Coronary artery (tissue), 2 donors: ENCODE measurements at regions not wholly inside any gene's neighbourhood (a gene's known extent, or its start where the extent isn't known, plus 50 kb on each side); places are given as distances from the start of the nearest gene placed in this dataset.

Source experiments
- DNase-seq: peaks from one replicate; pipeline ENCODE4 v3.0.0-alpha.2; 2017; ENCODE audit warnings: low spot score
- H3K27ac ChIP-seq, 2 donors: fragments of 200-600 bp; sonication (generic); one replicate each; pipeline ENCODE4 v1.5.1; 2016 to 2019
- H3K4me3 ChIP-seq: fragments of 200-600 bp; sonication (generic); 2 replicates; pipeline ENCODE4 v1.5.1; 2016; ENCODE audit warnings: mild to moderate bottlenecking, moderate library complexity
- TF ChIP-seq, protein P1 (sequence below): fragments of 200-600 bp; sonication (generic); IDR thresholded peaks from one replicate; pipeline ENCODE4 v1.5.1; 2019; ENCODE audit warnings: antibody characterized with exemption

DNA sequence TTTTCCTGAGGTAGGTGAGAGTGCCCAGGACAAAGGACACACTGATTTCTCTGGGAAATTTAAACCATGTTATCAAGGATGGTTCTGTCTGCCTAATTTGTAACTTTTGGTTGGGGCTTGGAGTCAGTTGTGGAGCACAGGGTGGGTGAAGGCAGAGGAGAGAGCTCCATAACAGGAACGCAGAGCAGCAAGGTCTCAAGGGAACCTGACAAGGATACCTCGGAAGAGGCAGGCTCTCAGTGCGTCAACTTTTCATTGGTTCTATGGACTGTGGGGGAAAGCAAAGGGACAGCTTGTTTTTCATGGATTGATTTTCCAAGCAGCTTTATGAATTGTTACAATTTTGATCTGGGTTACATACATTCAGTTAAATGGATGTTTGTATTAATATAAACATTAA lies 110.4 kb downstream of the SLIT2 start:
- no peak for DNase-seq
- H3K4me3 ChIP-seq: no peak overlapping the region
- no peak overlapping the region for H3K27ac ChIP-seq
- TF ChIP-seq, protein P1, sequence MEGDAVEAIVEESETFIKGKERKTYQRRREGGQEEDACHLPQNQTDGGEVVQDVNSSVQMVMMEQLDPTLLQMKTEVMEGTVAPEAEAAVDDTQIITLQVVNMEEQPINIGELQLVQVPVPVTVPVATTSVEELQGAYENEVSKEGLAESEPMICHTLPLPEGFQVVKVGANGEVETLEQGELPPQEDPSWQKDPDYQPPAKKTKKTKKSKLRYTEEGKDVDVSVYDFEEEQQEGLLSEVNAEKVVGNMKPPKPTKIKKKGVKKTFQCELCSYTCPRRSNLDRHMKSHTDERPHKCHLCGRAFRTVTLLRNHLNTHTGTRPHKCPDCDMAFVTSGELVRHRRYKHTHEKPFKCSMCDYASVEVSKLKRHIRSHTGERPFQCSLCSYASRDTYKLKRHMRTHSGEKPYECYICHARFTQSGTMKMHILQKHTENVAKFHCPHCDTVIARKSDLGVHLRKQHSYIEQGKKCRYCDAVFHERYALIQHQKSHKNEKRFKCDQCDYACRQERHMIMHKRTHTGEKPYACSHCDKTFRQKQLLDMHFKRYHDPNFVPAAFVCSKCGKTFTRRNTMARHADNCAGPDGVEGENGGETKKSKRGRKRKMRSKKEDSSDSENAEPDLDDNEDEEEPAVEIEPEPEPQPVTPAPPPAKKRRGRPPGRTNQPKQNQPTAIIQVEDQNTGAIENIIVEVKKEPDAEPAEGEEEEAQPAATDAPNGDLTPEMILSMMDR: no peak

DNA sequence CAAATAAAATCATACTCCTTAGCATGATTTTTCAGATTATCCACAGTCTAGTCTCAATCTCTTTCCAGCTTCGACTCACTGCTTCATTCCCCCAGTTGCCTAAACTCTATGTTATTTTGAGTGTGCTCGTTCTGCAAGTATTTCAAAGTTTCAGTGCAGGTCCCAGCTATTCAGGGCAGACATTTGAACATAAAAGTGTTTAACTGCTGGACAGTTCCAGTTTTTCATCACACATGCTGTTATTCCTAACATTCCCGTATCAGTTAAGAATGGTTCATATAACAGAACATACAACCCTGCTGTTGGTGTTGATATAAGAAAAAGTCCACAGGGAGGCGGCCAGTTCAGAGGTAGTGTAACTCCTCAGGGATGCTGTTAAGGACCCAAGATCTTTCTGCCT lies 113.3 kb downstream of the SLIT2 start:
- TF ChIP-seq, protein P1: no peak
- no peak for DNase-seq

DNA sequence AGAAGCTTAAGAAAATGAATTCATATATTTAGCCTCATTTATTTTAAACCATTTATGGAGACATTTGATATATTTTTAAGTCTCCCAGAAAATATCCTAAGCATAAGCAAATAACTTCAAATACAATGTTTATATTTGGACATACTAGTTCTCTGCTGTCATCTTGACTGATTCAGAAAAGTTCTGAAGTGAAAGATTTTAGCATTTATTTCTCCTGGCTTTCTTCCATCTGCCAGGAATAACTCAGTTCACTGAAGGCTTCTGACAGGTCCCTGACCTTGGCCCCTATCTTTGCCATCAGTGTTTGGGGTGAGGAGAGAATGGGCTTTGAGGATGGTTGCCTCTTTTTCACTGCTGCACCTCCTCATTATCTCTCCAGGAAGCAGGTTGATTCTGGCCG lies 115.7 kb downstream of the SLIT2 start:
- no peak overlapping the region for H3K27ac ChIP-seq
- no peak overlapping the region for H3K4me3 ChIP-seq
- TF ChIP-seq, protein P1: no peak
- DNase-seq: no peak

More for the DNA sequence above, 113.3 kb downstream of the SLIT2 start:
- Histone ChIP-seq H3K4me3 (no peak overlapping the region), H3K27ac (no peak overlapping the region)

DNA sequence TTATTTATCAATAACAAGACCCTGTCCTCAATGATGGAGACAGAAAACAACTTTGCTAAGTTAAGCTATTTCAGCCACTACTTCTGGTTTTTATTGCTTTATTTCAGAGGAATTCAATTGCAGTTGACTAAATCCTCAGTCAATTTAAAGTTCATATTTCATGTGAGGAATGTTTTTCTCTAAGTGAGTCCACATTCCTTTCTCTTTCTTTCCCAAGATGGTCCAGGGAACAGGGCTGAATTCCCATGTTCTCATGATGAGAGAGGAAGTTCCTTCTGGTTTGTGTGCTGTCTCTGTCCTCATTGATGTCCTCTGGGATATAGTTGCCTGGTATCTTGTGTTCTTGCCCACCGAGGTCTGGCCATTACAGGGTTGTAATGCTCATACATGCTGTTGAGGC lies 117.2 kb downstream of the SLIT2 start:
- H3K27ac ChIP-seq: no peak overlapping the region
- TF ChIP-seq, protein P1: no peak
- H3K4me3 ChIP-seq: no peak overlapping the region
- no peak for DNase-seq

DNA sequence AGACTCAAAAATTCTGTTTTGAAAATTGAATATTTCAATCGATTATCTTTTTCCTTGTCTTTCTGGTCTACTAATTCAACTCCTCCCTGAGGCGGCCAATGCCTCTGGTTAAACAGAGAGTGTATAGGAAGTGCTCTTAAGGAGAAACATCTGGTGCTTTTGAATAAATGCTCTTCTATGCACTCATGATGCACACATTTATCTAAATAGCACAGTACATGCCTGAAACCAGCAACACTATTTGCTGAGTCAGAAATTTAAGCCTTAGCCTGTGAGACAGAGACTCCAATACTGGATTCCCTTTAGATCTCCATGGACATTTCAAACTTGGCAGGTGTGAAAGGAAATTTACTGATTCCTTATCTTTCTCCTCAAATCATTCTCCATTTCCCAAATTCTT lies 118.6 kb downstream of the SLIT2 start:
- H3K4me3 ChIP-seq: no peak overlapping the region
- no peak overlapping the region for H3K27ac ChIP-seq
- TF ChIP-seq, protein P1: no peak
- no peak for DNase-seq

DNA sequence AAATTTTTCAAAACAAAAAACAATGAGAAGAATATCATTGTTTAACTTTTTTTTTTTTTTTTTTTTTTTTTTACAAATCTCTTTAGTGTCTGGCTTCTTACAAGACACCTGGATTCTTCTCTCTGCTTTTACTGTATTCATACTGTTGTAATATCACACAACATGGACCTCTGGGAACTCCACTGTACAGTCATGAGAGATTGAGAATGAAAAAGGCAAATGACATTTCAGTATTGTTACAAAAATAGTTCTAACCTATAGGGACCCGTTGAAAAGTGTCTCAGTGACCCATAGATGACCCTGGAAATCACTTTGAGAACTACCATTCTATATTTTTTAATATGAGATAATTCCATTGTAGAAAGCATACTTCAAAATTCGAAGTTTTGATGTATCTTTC lies 124.4 kb downstream of the SLIT2 start:
- TF ChIP-seq, protein P1: no peak
- DNase-seq: no peak
- Histone ChIP-seq H3K4me3 (no peak overlapping the region), H3K27ac (no peak overlapping the region)

DNA sequence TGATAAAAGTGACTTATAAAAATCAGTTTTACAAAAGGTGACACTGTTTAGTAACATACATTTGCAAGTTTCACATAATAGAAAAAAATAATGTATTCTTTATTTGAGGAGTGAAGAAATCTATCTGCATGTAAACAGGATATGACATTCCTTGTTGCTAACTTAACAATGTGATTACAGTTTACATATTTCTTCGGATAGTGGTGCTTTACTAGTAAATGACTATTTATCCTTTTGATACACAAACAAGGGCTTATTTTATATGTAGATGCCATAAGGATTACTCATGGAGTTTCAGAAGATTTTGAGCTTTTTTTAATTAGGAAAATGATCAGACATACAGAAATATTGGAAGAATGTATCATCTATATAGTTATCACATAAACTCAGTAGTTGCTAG lies 126.5 kb downstream of the SLIT2 start:
- Histone ChIP-seq H3K27ac (no peak overlapping the region), H3K4me3 (no peak overlapping the region)
- TF ChIP-seq, protein P1: no peak
- no peak for DNase-seq
